Tibial nerve (tissue), 4 donors: ENCODE measurements at regions not wholly inside any gene's neighbourhood (a gene's known extent, or its start where the extent isn't known, plus 50 kb on each side); places are given as distances from the start of the nearest gene placed in this dataset.

Source experiments
- DNase-seq, 2 donors: peaks; one replicate each; pipeline ENCODE4 v3.0.0-alpha.2; 2019; ENCODE audit warnings: low spot score in 2 of 2
- H3K27ac ChIP-seq, 4 donors: fragments of 200-600 bp; sonication (generic) in 3 of 4; one replicate each; pipeline ENCODE4 v1.5.1; 2017 to 2019; ENCODE audit warnings: mild to moderate bottlenecking in 1 of 4
- H3K27me3 ChIP-seq, 2 donors: fragments of 200-600 bp; sonication (generic) in 1 of 2; one replicate each; pipeline versions ENCODE4 v1.5.1 to v1.6.0; 2017 to 2019
- H3K36me3 ChIP-seq, 3 donors: fragments of 200-600 bp; sonication (generic); one replicate each; pipeline ENCODE4 v1.5.1; 2018 to 2019
- H3K4me1 ChIP-seq, 4 donors: fragments of 200-600 bp; sonication (generic) in 3 of 4; one replicate each; pipeline ENCODE4 v1.5.1; 2017 to 2019
- H3K4me3 ChIP-seq, 4 donors: fragments of 200-600 bp; sonication (generic) in 3 of 4; one replicate each; pipeline ENCODE4 v1.5.1; 2017 to 2019; ENCODE audit warnings: mild to moderate bottlenecking in 1 of 4, moderate library complexity in 1 of 4
- H3K9me3 ChIP-seq, 4 donors: fragments of 200-600 bp; sonication (generic) in 3 of 4; one replicate each; pipeline ENCODE4 v1.5.1; 2017 to 2019
- EP300 ChIP-seq, 2 donors: sonication (generic); formaldehyde crosslinking; IDR thresholded peaks; one replicate each; pipeline ENCODE4 v1.6.1; 2017; ENCODE audit warnings: antibody characterized with exemption in 2 of 2, mild to moderate bottlenecking in 1 of 2
- POLR2A ChIP-seq, 2 donors: fragments of 450-650 bp; IDR thresholded peaks; one replicate each; pipeline ENCODE4 v1.6.1; 2017; ENCODE audit warnings: antibody characterized with exemption in 2 of 2, mild to moderate bottlenecking in 2 of 2, moderate library complexity in 2 of 2
- WGBS, 2 donors: methylation state at CpG; one replicate each; pipeline ENCODE4 v1.1.5; 2018; 5-methylcytosine and 5-hydroxymethylcytosine counted together
- TF ChIP-seq, protein P1 (sequence below), 5 experiments: fragments of 200-600 bp in 3 of 5; fragments of 450-650 bp in 2 of 5; sonication (generic) in 3 of 5; IDR thresholded peaks; one replicate each; pipeline ENCODE4 v1.5.1; 2016 to 2019; ENCODE audit warnings: antibody characterized with exemption in 5 of 5, mild to moderate bottlenecking in 3 of 5, moderate library complexity in 2 of 5

DNA sequence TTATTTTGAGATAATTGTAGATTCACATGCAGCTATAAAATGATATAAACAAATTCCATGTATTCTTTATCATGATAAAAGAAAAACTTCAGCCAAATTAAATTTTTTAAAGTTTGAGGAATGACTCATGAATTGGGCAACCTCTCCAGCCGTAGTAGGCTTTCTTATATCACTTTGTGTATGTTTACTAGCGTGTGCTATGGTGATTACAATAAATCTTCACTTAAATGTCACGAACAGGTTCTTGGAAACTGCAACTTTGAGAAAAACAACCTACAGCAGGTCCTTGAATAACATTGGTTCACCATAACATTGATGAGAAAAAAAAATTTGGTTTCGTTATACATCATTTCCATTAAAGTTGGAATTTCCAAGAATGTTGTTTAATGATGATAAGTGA, 730.9 kb upstream of the TYRP1 start:
- WGBS, 2 donors = 70 to 83% methylated on average over 4 of the region's 4 CpGs
- Histone ChIP-seq H3K27ac (no peak overlapping the region), H3K9me3 (peaks cover 0 to 4% (median 0%) of the 10 kb centered on the region in 4 donors), H3K27me3 (no peaks in the 10 kb centered on the region), H3K4me1 (no peaks in the 10 kb centered on the region), H3K4me3 (no peak overlapping the region), H3K36me3 (no peaks in the 10 kb centered on the region)
- DNase-seq = no peak
- TF ChIP-seq EP300 (IDR thresholded peaks at IDR 0.05) = no peak
- TF ChIP-seq, protein P1, sequence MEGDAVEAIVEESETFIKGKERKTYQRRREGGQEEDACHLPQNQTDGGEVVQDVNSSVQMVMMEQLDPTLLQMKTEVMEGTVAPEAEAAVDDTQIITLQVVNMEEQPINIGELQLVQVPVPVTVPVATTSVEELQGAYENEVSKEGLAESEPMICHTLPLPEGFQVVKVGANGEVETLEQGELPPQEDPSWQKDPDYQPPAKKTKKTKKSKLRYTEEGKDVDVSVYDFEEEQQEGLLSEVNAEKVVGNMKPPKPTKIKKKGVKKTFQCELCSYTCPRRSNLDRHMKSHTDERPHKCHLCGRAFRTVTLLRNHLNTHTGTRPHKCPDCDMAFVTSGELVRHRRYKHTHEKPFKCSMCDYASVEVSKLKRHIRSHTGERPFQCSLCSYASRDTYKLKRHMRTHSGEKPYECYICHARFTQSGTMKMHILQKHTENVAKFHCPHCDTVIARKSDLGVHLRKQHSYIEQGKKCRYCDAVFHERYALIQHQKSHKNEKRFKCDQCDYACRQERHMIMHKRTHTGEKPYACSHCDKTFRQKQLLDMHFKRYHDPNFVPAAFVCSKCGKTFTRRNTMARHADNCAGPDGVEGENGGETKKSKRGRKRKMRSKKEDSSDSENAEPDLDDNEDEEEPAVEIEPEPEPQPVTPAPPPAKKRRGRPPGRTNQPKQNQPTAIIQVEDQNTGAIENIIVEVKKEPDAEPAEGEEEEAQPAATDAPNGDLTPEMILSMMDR (IDR thresholded peaks at IDR 0.05) = no peak
- no peak for TF ChIP-seq POLR2A (IDR thresholded peaks at IDR 0.05)

DNA sequence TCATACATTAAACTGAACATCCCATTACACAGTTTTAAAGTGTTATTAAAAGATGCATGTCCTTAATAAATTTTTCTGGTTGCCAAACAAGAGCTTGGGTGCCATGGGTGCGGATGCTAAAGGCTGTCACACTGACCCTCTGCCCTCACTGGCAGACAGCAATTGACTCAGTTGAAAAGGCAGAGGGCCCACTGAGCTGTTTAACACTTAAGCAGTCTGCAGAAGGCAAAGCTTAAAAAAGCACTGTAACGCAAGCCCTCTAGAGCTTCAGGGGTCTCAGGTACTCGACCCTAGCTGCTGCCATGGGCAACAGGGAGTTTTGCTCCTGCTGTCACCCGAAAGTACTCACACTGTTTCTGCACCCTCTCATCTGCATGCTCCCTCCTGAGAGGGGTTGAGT, 726.4 kb upstream of the TYRP1 start:
- Histone ChIP-seq H3K4me1 (no peaks in the 10 kb centered on the region), H3K27ac (no peak overlapping the region), H3K9me3 (no peaks in the 10 kb centered on the region), H3K4me3 (no peak overlapping the region), H3K36me3 (no peaks in the 10 kb centered on the region), H3K27me3 (no peaks in the 10 kb centered on the region)
- TF ChIP-seq, protein P1 (IDR thresholded peaks at IDR 0.05) = no peak
- TF ChIP-seq EP300 (IDR thresholded peaks at IDR 0.05) (no peak), POLR2A (IDR thresholded peaks at IDR 0.05) (no peak)
- 57 to 67% methylated on average over 4 of the region's 4 CpGs for WGBS, 2 donors
- no peak for DNase-seq

DNA sequence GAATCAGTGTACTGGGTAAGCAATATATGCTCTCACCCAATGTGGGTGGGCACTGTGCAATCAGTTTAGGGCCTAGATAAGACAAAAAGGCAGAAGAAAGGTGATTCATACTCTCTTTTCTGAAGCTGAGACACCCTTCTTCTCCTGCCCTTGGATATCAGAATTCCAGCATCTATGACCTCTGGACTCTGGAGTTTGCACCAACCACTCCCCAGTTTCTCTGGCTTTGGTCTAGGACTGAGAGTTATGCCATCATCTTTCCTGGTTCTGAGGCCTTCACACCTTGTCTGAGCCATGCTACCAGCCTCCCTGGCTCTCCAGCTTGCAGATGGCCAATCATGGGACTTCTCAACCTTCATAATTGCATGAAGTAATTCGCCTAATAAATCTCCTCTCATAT, 724.6 kb upstream of the TYRP1 start:
- TF ChIP-seq POLR2A (IDR thresholded peaks at IDR 0.05) (no peak), EP300 (IDR thresholded peaks at IDR 0.05) (no peak)
- TF ChIP-seq, protein P1 (IDR thresholded peaks at IDR 0.05) = no peak
- H3K4me1 ChIP-seq = no peaks in the 10 kb centered on the region
- no peak overlapping the region for H3K27ac ChIP-seq
- H3K9me3 ChIP-seq = no peaks in the 10 kb centered on the region
- WGBS, 2 donors = 81 to 84% methylated on average over 1 of the region's 1 CpG
- H3K36me3 ChIP-seq = no peaks in the 10 kb centered on the region
- H3K4me3 ChIP-seq = no peak overlapping the region
- no peak for DNase-seq
- H3K27me3 ChIP-seq = no peaks in the 10 kb centered on the region

GRCh38 chr9:11973011-11973410, 720.2 kb upstream of the TYRP1 start:
- TF ChIP-seq POLR2A (IDR thresholded peaks at IDR 0.05) = no peak
- TF ChIP-seq, protein P1 (IDR thresholded peaks at IDR 0.05) = no peak
- no peak for TF ChIP-seq EP300 (IDR thresholded peaks at IDR 0.05)
- DNase-seq = no peak
- H3K27ac ChIP-seq = no peak overlapping the region
- no peaks in the 10 kb centered on the region for H3K4me1 ChIP-seq
- WGBS, 2 donors = 23 to 28% methylated on average over 1 of the region's 1 CpG
- H3K36me3 ChIP-seq = no peaks in the 10 kb centered on the region
- H3K9me3 ChIP-seq = no peaks in the 10 kb centered on the region
- no peak overlapping the region for H3K4me3 ChIP-seq
- no peaks in the 10 kb centered on the region for H3K27me3 ChIP-seq

DNA sequence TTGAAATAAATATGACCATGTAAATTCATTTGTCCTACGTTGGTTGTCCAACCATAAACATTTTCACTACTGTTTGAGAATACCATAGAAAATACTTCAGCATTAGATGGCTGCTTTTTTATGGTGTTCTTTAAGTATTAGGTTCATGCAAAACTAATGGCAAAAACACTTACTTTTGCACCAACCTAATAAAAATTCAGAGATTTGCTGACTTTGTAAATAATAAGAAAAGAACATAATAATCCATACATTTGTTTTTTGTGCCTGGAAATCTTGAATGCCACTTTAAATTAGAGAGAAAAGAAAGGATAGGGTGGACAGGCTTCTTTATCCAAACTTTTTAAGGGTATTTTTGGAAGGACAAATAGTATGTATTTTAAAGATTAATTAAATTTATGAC, 719.7 kb upstream of the TYRP1 start:
- no peaks in the 10 kb centered on the region for H3K36me3 ChIP-seq
- 68 to 78% methylated on average over 1 of the region's 1 CpG for WGBS, 2 donors
- H3K4me1 ChIP-seq = no peaks in the 10 kb centered on the region
- no peak overlapping the region for H3K27ac ChIP-seq
- no peak for DNase-seq
- TF ChIP-seq EP300 (IDR thresholded peaks at IDR 0.05) (no peak), POLR2A (IDR thresholded peaks at IDR 0.05) (no peak)
- TF ChIP-seq, protein P1 (IDR thresholded peaks at IDR 0.05) = no peak
- H3K9me3 ChIP-seq = no peaks in the 10 kb centered on the region
- H3K27me3 ChIP-seq = no peaks in the 10 kb centered on the region
- H3K4me3 ChIP-seq = no peak overlapping the region
